ENCODE measurements at regions not wholly inside any gene's neighbourhood (a gene's known extent, or its start where the extent isn't known, plus 50 kb on each side); places are given as distances from the start of the nearest gene placed in this dataset.

- TF ChIP-seq ZFX (IDR thresholded peaks at IDR 0.05; ENCODE audit: borderline replicate concordance): no peak
- TF ChIP-seq, protein P1, sequence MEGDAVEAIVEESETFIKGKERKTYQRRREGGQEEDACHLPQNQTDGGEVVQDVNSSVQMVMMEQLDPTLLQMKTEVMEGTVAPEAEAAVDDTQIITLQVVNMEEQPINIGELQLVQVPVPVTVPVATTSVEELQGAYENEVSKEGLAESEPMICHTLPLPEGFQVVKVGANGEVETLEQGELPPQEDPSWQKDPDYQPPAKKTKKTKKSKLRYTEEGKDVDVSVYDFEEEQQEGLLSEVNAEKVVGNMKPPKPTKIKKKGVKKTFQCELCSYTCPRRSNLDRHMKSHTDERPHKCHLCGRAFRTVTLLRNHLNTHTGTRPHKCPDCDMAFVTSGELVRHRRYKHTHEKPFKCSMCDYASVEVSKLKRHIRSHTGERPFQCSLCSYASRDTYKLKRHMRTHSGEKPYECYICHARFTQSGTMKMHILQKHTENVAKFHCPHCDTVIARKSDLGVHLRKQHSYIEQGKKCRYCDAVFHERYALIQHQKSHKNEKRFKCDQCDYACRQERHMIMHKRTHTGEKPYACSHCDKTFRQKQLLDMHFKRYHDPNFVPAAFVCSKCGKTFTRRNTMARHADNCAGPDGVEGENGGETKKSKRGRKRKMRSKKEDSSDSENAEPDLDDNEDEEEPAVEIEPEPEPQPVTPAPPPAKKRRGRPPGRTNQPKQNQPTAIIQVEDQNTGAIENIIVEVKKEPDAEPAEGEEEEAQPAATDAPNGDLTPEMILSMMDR (IDR thresholded peaks at IDR 0.05): no peak
Observed at GRCh38 chr15:96037584-96037983, 292.9 kb upstream of the NR2F2 start.

GRCh38 chr15:96038131-96038530 is 292.4 kb upstream of the NR2F2 start:
- TF ChIP-seq, protein P1 (IDR thresholded peaks at IDR 0.05): no peak
- no peak for TF ChIP-seq ZFX (IDR thresholded peaks at IDR 0.05; ENCODE audit: borderline replicate concordance)
- no peak overlapping the region for H3K27ac ChIP-seq

More at GRCh38 chr15:96037584-96037983, 292.9 kb upstream of the NR2F2 start:
- H3K27ac ChIP-seq: no peak overlapping the region

- no peak overlapping the region for H3K27ac ChIP-seq
- TF ChIP-seq ZFX (IDR thresholded peaks at IDR 0.05; ENCODE audit: borderline replicate concordance): no peak
- TF ChIP-seq, protein P1 (IDR thresholded peaks at IDR 0.05): no peak
Observed at GRCh38 chr15:96038650-96039049, 291.9 kb upstream of the NR2F2 start.

DNA sequence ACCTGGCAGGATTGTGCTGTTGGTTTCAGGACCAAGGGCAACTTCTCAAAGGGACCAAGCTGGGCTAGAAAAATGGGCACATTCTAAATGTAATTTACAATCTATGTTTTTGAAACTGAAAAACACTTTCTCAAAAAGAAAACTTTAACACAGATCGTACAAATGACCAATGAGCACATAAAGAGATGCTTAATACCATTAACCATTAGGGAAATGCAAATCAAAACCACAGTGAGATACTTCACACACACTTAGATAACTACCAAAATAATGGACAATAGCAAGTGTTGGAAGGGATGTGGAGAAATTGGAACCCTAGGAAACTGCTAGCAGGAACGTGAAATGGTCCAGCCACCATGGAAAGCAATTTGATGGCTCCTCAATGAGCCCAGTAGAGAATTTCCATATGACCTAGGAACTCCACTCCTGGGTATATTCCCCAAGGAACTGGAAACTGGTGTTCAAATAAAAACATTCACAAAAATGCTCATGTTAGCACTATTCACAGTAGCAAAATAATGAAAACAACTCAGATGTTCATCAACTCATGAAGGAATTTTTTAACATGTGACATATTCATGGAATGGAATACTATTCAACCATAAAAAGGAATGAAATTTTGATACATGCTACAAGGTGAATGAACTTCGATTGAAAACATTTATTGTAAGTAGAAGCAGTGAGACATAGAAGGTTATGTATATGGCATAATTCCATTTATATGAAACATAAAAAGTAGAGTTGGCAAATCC is 288.3 kb upstream of the NR2F2 start:
- H3K27ac ChIP-seq: no peak overlapping the region
- TF ChIP-seq, protein P1 (IDR thresholded peaks at IDR 0.05): no peak
- no peak for TF ChIP-seq ZFX (IDR thresholded peaks at IDR 0.05; ENCODE audit: borderline replicate concordance)

DNA sequence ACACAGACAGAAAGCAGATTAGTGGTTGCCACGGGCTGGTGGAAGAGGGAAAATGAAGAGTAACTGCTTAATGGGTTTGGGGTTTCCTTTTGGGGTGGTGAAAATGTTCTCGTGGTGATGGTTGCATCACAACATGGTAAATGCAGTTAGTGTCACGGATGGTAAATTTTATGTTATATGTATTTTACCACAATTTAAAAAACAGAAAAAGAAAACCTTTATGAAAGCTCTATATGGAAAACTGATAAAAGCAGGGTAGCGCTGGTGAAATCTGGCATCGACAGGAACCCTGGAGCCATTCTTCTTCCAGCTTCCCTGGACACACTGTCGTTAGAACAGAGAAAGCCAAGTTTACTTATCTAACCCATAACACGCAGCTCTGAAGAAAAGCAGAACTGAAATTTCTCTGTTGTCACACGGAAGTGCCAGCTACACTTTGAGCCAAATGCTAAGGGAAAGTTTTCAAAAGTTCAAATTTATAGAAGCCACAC is 287.7 kb upstream of the NR2F2 start:
- no peak for TF ChIP-seq ZFX (IDR thresholded peaks at IDR 0.05; ENCODE audit: borderline replicate concordance)
- TF ChIP-seq, protein P1 (IDR thresholded peaks at IDR 0.05): no peak
- H3K27ac ChIP-seq: no peak overlapping the region

GRCh38 chr15:96043591-96044171 is 286.8 kb upstream of the NR2F2 start:
- no peak overlapping the region for H3K27ac ChIP-seq
- TF ChIP-seq ZFX (IDR thresholded peaks at IDR 0.05; ENCODE audit: borderline replicate concordance): no peak
- TF ChIP-seq, protein P1 (IDR thresholded peaks at IDR 0.05): no peak

All from 22Rv1 (cell line).